Occipital lobe (tissue), 1 donor: ENCODE measurements at regions not wholly inside any gene's neighbourhood (a gene's known extent, or its start where the extent isn't known, plus 50 kb on each side); places are given as distances from the start of the nearest gene placed in this dataset.

Experiments used
- DNase-seq: peaks from one replicate; lab custom pipeline; 2025; lab: John Stamatoyannopoulos, UW

DNA sequence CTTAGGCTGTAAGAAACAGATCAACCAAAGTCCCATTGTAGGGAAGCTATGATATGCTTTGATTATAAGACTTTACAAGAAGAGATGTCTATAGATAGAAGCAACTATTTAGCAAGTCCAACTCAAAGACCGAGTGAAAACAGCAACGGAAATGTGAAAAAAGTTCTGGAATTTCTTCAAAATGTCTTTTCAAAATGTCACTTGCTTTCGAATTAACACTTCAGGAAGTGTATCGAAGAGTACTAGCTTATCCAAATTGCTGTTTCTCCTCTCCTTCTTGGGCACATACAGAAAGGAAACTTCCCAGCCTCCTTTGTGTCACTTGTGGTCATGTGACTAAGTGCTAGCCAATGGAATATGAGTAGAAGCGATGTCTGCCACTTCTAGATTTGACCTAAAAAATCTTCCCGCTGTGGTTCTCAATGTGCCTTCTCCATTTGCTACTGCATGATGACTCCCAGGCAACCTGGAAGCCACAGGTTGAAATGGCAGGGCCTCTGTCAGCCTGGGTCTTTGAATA is 89.9 kb downstream of the TSEN15 start:
- no peak for DNase-seq

DNA sequence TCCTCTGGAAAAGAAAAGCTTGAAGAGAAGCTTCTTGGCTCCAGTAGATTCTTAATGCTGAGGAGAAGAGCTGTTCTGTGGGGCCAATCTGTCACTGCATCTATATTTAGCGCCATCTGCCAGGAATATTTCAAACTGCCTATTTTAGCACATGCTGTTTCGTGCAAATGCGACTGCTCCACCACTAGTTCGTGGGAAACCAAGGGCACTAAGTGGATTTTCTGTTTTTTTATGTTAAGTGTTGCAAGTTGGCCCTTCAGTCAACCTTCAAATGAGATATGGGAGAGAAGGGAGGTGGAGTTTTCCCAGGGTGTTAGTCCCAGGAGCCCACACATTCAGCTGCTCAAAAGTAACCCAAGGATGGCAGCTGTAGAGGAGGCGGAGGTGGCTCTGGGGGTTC is 91.9 kb downstream of the TSEN15 start:
- peak; percentile 54 for DNase-seq

- DNase-seq = no peak
Measured at GRCh38 chr1:184145083-184145482, 93.6 kb downstream of the TSEN15 start.

DNA sequence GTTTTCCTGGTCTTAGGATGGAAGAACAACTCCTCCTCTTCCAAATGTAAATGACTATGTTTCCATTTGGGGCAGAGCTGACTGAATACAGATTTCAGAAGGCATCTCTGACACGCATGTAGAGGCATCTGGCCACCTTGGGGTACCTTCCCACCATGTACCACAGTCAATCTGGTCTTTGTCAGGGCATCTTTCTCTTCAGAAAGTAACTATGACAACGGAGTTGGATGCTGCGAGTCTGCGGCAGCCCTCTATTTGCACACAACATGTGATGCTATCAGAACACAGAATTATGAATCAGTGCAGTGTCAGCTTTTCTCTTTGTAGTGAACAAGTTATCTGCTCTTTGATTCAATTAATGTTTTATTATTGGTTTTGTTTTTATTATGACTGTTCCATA is 94.7 kb downstream of the TSEN15 start:
- DNase-seq = no peak

DNA sequence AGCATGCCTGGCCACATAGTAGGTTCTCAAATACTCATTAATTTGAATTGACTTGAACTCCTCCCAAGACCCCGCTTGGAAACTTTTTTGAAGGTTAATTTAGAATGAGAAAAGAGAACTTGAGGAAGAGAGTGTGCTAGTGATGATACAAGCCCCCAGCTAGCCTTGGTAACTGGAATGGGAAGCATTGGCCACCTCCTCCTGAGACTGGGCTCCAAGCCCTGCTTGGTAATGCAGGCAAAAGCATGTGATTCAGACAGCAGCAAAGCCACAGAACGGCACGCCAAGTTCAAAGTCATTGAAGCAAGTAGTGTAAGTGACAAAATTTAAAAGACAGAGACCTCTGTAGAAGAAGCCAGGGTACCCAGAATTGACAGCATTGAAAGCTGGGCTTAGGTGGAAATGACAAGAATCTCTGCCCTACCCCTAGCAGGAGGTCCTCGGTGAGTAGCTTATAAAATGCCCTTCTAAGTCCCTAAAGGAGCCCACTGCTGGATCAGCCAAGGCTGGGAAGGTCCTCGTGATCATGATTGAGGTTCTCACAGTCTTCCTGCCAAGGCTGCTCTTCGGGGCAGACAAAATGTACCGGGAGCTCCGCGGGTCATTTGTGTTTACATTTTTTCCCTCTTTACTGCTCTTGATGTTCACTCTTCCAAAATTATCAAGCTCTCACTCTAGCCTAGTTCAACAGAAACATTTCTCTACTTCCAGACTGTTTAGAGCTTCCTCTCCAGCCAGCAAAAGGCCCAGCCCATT is 99.4 kb downstream of the TSEN15 start:
- DNase-seq = no peak

- no peak for DNase-seq
Measured at GRCh38 chr1:184152434-184152898, 100.9 kb downstream of the TSEN15 start.

DNA sequence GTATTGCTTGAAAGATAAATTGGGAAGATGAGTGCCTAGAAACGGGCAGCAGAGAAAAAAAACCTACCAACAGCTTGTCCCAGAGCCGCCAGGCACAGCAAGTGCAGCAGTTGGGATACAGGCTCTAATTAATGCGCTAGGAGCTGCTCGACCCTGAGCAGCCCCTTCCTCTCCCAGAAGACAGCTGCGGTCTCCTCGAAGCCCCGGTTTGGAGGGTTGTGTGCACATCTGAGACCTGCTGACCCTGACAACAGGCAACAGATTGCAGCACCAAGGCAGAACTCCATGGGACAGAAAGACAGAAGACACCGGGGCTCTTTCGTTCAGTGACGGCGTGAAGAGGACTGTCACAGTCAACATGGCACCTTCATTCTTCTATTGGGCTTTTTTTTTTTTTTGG is 101.4 kb downstream of the TSEN15 start:
- no peak for DNase-seq

GRCh38 chr1:184153731-184154130 is 102.2 kb downstream of the TSEN15 start:
- DNase-seq = no peak

- DNase-seq = no peak
Measured at GRCh38 chr1:184156521-184157393, 105.2 kb downstream of the TSEN15 start.

DNA sequence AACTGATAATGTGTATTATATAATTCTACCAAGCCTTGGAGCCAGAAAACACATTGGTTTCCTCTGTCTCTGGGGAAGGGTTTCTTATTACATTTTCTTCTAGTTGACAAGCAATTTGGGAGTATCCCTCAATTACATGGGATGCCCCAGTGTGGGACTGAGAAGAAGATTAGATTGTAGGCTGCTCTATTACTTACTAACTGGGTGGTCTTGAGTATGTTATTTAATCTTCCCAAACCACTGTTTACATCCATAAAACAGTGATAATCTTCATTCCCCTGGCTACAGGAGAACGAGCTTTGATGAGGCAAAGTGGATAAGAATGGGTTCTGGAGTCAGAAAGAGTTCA is 105.8 kb downstream of the TSEN15 start:
- DNase-seq = no peak

DNA sequence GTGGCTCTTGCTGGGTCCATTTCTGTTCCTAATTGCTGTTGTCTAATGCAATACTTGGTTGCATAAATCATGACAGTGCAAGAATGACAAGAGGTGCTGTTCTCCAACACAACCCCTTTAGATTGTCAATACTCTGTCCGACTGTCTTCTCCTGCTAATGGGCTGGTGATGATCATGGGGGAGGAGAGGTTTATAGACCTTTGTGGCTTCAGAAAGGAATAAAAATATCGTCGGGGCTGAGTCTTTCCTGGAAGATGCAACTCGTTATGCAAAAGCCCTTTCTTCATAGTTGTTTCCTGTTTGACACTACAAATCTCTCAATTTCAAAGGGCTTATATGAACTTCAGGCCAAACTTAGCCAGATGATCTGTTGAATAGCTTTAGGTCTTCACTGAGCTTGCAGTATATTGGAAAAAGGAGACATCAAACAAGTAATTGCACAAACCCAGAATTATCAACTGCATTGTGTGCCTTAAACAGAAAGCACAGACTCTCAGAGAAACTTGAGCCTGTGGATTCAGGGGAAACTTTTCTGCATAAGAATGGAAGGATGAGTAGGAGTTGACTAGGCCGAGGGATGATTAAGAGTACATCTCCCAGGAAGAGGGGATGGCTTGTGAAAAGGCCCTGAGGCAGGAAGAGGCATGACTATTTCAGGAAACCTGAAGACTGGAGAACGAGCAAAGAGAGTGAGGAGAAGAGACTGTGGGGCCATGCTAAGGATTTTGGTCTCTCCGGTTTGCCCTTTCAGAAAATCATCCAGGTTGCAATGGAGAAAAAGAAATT is 107.6 kb downstream of the TSEN15 start:
- no peak for DNase-seq

DNA sequence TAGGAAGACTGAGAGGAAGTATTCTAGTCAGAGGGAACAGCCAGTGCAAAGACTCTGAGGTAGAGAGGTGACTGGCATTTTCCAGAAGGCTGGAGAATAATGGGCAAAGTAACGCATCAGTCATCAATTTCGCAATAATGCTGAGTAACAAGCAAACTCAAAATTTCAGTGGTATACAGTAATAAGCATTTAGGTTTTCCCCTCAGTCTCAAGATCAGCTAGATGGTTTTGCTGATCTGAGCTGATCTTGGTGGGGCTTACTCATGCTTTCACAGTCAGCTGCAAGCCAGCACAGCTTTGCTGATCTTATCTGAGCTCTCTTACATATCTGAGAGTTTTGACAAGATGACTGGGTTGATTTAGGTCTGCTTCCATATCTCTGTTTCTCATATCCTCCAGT is 108.7 kb downstream of the TSEN15 start:
- DNase-seq = no peak

DNA sequence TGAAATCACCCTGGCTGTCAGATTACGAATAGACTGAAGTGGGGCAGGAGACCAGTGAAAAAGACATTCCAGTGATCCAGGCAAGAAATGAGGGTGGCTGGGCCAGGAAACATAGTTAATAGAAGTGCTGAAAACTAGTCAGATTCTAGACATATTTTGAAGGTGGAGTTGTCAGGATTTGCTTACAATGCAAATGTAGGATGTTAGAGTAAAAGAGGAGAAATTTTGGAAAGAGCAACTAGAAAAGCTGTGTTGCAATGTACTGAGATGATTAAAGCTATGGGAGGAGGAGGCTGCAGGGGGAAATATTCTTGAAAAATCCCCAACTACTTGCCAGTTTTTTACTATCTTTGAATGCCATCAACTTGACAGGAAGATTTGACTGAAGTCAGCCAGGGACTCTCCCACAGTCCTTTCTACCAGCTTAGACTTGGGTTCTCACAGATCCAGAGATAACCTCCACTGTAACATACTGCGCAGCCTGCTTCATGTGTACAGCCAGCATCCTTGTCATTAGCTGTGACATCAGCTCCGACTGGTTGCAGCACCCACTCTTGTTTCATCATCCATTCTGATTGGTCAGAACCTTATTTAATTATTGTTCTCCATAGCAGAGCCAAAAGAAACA is 109.7 kb downstream of the TSEN15 start:
- no peak for DNase-seq

DNA sequence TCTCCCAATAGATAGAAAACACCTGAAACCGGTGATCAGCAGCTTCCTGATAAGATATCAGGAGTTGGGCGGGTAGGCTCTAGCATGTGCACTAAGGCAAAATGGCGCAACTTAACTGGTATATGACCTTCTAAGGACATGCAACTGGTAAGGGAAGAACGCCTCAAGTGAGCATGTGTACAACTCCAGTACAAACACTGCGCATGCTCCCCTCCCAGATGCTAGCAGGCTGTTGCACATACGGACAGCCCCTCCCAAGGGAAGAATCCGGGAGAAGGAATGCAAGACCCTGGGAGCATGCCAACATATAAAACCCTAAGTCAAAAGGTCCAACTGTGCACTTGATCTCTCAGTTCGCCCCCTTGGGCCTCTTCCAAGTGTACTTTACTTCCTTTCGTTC is 110.8 kb downstream of the TSEN15 start:
- no peak for DNase-seq

- no peak for DNase-seq
Measured at GRCh38 chr1:184163674-184164465, 112.3 kb downstream of the TSEN15 start.

GRCh38 chr1:184164536-184164935 is 113.0 kb downstream of the TSEN15 start:
- DNase-seq = no peak

DNA sequence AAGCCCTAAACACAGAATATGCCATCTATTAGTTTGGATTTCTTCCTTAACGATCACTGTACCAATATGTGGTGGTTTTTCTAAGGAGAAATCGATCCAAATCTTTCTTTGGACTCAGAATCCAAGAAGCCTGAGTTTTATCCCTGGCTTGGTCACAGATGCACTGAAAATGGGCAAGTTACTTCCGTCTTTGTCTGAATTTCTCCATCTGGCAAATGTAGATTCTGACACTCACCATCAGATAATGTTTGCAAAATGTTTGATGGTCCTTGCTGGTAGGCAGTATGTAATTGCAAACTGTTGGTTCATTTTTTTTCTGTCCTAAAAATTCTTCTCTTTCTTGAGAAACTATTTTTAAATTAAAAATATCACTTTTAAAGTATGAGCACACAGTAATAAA is 115.0 kb downstream of the TSEN15 start:
- DNase-seq = no peak

DNA sequence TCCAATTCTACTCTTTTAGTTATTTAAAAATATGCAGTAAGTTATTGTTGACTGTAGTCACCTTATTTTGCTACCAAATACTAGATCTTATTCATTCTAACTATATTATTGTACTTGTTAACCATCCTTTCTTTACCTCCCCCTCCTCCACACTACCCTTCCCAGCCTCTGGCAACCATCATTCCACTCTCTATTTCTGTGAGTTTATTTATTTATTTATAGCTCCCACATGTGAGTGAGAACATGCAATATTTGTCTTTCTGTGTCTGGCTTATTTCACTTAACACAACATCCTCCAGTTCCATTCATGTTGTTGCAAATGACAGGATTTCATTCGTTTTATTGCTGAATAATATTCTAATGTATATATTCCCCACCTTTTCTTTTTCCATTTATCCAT is 115.8 kb downstream of the TSEN15 start:
- no peak for DNase-seq

GRCh38 chr1:184170719-184171118 is 119.2 kb downstream of the TSEN15 start:
- no peak for DNase-seq

DNA sequence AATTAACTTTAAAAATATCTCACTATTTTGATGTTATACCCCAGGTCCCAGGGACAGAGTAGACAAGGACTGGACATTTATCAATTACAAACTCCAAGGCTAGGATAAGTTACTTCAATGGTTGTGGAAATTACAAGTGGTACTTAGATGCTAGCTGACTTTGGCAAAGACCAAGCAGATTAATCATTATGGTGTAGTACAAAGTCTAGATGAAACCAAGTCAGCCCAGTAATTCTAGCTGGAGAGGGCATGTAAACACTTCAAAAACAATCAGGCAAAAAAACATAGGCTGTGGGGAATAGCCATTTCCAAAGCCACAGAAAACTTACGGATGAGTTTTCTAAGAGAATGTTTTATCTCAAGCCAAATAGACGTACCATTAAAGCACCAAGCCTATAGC is 124.5 kb downstream of the TSEN15 start:
- DNase-seq = no peak

DNA sequence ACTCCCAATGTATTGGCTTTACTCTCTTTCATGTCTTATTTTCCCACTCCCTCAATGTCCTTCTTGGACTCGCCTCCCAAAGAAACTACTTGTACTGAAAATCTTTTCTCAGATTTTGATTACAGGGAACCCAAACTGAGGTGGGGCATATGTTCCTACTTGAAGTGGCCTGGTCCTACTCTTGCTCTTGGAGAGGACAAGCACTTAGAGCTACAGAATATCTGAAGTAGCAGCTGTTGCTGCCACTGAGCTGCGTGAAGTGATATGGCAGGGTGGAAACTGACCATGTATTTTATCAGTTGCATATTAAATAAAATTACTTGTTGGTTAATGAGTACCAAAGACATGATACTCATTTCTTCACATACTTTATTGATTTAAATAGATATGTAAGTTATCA is 129.5 kb downstream of the TSEN15 start:
- DNase-seq = no peak
